HG02943 (cell line): ENCODE measurements at regions not wholly inside any gene's neighbourhood (a gene's known extent, or its start where the extent isn't known, plus 50 kb on each side); places are given as distances from the start of the nearest gene placed in this dataset.
A peak's percentile ranks its signal among the peaks of the same experiment; 100 is the strongest.
"Not testable (repeated sequence)": the region's sequence is repeated elsewhere in the genome, so short reads cannot be mapped to it uniquely, and the experiment has no call there.

ENCODE experiments used
- ATAC-seq: cut with Tn5 transposase; IDR thresholded peaks from one replicate; pipeline ENCODE4 v1.9.1; 2021; ENCODE audit warnings: mild to moderate bottlenecking, low read depth, moderate library complexity; ENCODE audit not compliant: unreplicated experiment

DNA sequence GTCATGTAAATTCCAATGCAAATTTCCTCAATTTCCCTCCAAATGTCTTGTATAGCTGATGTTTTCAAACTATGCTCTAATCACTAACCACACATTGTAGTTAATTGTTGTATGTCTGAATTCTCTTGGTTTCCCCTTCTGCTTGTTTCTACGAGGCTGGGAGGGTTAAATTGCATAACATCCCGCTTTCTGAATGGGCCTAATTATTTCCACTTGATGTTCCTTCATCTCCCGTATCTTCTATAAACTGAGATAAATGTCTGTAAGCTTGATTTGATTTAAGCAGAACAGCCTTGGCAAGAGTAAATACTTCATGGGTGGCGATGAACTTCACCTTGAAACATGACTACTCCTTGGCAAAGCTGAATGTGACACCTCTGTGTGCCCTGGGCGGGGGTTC lies 72.2 kb downstream of the SERINC2 start:
- ATAC-seq, result no peak

DNA sequence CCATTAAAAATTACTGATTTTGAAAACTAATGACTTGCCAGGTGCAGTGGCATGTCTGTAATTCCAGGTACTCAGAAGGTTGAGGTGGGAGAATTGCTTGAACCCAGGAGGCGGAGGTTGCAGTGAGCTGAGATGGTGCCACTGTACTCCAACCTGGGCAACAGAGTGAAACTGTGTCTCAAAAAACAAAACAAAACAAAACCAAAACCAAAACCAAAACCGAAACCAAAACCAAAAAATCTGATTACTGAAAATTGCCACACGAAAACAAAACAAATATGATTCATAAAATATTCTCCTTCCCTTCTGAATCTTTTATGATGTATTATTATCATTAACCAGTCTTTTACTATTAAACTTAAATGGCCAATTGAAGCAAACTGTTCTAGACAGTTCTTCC lies 74.1 kb downstream of the SERINC2 start:
- no peak for ATAC-seq

DNA sequence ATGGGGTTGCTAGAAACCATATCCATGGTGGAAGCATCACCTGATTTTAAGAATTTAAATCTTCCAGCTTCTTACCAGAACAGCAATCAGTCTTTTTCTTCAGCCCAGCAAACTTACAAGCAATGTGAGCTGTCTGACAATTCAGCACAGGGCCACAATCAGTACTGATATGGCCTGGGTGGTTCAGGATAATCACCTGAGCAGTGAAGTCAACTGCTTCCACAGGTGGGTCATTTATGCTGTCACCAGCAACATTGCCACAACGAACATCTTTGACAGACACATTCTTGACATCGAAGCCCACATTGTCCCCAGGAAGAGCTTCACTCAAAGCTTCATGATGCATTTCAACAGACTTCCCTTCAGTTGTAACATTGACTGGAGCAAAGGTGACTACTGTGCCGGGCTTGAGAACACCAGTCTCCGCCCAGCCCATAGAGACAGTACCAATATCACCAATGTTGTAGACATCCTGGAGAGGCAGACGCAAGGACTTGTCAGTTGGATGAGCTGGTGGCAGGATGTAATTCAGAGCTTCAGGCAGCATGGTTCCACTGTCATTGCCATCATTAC lies 74.8 kb downstream of the SERINC2 start:
- ATAC-seq, result no peak

DNA sequence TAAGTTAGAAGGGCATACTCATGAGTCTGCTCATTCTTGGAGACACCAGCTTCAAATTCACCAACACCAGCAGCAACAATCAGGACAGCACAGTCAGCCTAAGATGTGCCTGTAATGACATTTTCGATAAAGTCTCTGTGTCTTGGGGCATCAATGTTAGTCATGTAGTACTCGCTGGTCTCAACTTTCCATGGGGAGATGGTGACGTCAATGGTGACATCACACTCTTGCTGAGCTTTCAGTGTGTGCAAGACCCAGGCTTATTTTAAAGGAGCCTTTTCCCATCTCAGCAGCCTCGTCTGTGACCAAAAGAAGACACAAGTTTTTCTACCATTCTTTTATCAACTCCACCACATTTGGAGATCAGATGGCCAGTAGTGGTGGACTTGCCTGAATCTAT lies 75.5 kb downstream of the SERINC2 start:
- no peak for ATAC-seq

DNA sequence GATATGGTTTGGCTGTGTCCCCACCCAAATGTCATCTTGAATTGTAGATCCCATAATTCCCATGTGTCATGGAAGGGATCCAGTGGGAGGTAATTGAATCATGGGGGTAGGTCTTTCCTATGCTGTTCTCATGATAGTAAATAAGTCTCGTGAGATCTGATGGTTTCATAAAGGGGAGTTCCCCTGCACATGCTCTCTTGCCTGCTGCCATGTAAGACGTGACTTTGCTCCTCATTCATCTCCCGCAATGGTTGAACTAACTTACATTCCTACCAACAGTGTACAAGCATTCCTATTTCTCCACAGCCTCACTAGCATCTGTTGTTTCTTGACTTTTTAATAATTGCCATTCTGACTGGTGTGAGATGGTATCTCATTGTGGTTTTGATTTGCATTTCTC lies 76.6 kb downstream of the SERINC2 start:
- not testable (repeated sequence) for ATAC-seq

DNA sequence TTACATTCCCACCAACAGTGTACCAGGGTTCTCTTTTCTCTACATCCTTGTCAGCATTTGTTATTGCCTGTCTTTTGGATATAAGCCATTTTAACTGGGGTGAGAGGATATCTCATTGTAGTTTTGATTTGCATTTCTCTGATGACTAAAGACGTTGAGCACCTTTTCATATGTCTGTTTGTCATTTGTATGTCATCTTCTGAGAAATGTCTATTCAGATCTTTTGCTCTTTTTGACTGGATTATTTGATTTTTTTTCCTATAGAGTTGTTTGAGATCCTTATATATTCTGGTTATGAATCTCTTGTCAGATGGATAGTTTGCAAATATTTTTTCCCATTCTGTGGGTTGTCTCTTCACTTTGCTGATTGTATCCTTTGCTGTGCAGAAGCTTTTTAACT lies 77.6 kb downstream of the SERINC2 start:
- not testable (repeated sequence) for ATAC-seq

DNA sequence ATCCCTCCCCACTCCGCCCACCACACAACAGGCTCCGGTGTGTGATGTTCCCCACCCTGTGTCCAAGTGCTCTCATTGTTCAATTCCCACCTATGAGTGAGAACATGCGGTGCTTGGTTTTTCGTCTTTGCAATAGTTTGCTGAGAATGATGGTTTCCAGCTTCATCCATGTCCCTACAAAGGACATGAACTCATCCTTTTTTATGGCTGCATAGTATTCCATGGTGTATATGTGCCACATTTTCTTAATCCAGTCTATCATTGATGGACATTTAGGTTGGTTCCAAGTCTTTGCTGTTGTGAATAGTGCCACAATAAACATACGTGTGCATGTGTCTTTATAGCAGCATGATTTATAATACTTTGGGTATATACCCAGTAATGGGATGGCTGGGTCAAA lies 81.0 kb upstream of the TINAGL1 start:
- ATAC-seq, result not testable (repeated sequence)

DNA sequence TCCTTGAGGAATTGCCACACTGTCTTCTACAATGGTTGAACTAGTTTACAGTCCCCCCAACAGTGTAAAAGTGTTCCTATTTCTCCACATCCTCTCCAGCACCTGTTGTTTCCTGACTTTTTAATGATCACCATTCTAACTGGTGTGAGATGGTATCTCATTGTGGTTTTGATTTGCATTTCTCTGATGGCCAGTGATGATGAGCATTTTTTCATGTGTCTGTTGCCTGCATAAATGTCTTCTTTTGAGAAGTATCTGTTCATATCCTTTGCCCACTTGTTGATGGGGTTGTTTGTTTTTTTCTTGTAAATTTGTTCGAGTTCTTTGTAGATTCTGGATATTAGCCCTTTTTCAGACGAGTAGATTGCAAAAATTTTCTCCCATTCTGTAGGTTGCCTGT lies 80.5 kb upstream of the TINAGL1 start:
- ATAC-seq, result not testable (repeated sequence)

DNA sequence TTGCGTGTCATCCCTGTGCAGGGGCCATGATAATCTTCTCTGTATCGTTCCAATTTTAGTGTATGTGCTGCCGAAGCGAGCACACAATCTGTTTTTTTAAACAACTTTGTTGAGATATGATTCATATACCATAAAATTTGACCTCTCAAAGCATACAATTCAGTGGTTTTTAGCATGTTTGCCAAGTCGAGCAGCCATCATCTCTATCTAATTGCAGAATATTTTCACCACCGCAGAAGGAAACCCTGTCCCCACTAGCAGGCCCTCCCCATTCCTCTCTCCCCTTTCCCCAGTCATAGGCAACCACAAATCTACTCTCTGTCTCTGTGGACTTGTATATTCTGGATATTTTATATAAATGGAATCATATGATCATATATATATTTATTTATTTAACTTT lies 78.7 kb upstream of the TINAGL1 start:
- ATAC-seq, result no peak

DNA sequence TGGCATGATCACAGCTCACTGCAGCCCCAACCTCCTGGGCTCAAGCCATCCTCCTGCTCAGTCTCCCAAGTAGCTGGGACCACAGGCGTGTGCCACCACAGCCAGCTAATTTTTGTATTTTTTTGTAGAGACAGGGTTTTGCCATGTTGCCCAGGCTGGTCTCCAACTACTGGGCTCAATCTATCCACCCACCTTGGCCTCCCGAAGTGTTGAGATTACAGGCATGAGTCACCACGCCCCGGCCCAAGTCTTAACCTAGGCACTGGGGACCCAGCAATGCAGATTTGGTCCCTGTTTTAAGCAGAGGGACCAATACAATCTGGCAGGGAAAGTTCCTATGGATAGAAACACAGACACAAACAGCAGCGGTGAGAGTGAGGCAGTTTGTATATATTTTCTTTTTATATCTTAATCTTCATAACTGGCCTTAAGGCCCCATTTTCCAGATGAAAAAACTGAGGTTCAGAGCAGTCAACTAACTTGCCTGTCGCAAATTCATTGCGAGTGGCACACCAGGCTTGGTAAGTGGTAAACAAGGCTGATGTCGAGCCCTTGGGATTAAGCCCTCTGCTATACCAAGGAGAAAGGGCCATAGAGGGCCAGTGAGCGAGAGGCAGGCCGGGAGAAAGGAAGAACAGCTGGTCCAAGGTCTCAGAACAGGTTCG lies 77.8 kb upstream of the TINAGL1 start:
- ATAC-seq, result no peak

DNA sequence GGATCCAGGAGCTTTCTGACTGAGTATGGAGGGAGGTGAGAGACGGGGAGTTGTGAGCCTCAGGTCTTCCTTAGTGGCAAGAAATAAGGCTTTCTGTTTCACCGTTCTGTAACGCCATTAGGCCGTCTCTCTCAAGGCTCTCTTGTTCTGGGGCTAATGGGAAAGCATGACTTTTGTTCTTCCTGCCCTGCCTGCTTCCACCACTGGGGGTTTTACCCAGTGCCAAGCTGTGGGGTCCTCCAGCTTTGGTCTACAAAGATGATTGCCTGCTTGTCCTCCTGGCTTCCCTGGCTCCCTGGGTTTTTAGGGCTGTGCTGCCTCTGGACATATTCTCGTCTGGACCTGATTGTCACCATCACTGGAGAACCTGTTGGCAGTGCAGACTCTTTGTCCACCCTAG lies 74.8 kb upstream of the TINAGL1 start:
- ATAC-seq, result no peak

DNA sequence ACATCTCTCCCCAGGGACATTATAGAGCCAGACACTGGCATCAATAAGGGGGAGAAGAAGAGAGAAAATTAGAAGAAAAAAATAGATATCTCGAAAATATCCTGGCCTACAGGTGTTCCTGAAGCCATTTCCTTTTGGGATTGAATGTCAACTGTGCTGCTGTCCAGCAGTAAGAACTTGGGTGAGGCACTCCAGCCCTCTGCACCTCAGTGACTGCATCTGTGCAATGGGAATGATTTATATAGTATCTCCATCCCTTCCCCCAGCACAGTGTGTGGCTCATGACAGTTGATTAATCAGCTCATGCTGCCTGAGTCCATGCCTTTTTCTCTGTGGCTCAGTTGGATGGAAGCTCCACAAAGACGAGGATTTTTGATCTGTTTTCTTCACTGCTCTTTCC lies 74.1 kb upstream of the TINAGL1 start:
- ATAC-seq, result no peak

DNA sequence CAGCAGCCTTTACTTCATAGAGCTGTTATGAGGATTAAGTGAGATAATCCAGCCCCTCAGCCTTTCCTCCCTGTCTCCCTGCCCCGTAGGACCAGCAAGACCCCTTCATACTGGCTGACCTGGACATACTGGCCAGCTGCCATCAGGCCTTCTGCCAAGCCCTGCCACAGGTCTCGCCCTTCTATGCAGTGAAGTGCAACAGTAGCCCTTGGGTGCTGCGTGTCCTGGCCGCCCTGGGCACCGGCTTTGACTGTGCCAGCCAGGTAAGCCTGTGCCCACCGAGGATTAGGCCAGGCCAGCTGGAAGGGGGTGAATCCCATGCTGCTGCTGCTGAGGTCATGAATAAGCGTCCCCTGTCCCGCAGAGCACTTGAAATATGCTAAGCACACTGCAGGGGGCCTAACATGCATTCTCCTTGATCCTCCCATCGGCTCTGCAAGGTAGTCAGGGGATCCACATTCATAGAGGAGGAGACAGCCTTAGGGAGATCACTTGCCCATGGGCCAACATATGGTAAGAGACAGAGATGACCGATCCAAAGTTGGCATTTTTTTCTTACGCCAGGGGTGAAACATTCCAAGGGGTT lies 73.3 kb upstream of the TINAGL1 start:
- no peak for ATAC-seq

DNA sequence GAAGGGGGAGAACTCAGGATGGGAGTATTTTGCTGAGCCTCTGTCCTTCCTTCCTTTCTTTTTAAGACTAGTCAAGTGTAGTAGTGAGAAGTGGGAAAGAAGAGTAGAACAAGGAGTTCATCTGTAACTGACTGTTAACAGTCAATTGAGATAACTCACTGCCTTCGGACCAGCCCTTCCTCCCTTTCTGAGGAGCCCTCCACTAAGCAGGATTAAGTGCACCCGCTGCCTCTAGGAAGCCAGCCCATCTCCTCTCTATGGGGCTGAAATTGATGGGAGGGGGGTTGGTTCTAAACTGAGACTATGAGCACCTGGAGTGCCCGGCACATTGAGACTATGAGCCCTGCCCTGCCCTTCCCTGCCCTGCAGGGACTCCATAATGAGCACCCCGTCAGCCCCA lies 72.7 kb upstream of the TINAGL1 start:
- ATAC-seq, result no peak

DNA sequence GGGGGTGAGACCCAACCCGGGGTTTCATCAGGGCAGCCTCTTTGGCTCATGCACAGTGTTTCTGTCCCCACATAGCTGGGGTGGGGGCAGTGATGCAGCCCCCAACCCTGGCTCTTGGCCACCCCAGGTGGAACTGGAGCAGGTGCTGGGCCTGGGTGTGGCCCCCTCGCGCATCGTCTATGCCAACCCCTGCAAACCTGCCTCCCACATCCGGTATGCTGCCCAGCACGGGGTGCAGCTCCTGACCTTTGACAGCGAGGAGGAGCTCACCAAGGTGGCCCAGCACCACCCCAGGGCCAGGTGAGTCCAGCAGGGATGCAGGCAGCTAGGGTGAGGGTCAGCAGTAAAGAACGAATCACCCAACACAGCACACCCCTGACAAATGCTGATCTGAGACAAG lies 72.3 kb upstream of the TINAGL1 start:
- no peak for ATAC-seq

DNA sequence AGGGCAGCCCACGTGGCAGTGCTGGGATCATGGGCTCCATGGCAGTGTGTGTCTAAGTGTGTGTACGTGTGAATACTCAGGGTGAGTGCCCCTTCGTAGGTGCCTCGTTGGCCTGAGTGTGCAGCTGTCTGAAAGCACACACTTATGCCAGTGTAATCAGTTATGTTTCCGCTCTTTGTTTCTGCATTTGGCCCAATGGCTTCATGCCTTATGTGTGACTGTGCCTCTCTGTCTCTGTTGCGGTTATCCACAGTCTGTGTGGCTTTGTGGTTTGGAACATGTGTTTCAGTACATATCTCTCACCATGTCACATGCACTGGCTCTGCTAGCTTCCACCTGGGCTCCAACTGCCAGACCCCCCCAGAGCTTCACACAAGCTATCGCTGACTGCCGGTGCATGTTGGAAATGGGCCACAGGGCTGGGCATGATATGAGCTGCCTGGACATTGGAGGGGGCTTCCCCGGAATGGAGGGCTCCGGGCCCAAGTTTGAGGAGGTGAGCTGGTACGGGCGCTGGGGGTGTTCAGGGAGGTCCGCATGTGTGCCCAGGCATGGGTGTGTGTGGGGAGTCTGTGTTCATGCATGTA lies 70.3 kb upstream of the TINAGL1 start:
- peak; percentile 49 for ATAC-seq

DNA sequence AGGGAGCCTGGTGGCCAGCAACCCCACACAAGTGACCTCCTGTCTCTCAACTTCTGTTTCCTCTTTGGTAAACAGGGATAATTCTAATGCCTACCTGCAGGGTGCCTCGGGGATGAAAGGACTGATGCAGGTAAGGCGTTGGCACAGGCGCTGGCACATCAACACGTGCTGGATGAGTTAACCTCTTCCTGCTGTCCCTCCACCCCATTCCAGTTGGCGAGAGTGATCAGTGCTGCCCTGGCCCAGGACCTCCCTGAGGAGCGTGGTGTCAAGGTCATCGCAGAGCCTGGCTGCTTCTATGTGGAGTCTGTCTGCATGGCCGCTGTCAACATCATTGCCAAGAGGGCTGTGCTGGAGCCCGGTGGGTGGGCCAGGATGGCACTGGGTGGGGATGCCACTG lies 69.1 kb upstream of the TINAGL1 start:
- no peak for ATAC-seq

DNA sequence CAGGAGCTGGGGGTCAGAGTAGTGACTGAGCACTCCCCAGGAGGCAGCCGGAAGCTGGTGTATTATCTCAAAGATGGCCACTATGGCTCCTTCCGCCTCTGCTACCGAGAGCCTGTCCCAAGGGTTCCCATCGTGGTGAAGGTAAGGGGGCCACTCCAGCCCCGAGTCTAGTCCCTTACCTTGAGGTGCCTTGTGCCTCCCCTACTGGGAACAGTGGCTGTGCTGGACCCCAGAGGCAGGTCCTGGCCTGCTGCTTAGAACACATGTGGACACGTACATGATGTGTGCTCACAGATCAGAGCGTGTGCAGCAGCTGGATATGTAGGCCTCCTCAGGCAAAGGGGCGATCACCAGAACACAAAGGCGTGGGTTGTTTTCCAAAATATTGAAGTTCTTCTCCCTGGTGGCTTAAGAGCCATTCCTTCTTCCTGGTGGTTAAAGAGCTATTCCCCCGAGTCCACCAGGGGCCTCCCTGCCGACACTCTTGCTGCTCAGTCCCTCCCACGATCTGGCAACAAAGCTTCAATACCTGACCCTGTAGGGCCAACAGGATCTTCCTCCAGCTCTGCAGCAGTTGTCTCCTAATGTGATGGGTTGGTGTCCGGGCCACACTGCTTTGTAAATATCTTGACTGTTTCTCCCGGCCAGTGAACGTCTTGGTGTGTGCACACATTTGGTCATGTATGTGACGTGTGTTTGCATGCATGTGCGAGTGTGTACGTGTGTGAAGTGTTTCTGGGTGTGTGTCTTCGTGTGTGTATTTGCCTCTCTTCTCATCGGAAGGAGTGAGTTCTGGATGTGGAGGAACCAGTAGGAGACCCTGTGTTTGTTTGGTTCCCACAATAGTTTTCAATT lies 68.4 kb upstream of the TINAGL1 start:
- ATAC-seq, result no peak

DNA sequence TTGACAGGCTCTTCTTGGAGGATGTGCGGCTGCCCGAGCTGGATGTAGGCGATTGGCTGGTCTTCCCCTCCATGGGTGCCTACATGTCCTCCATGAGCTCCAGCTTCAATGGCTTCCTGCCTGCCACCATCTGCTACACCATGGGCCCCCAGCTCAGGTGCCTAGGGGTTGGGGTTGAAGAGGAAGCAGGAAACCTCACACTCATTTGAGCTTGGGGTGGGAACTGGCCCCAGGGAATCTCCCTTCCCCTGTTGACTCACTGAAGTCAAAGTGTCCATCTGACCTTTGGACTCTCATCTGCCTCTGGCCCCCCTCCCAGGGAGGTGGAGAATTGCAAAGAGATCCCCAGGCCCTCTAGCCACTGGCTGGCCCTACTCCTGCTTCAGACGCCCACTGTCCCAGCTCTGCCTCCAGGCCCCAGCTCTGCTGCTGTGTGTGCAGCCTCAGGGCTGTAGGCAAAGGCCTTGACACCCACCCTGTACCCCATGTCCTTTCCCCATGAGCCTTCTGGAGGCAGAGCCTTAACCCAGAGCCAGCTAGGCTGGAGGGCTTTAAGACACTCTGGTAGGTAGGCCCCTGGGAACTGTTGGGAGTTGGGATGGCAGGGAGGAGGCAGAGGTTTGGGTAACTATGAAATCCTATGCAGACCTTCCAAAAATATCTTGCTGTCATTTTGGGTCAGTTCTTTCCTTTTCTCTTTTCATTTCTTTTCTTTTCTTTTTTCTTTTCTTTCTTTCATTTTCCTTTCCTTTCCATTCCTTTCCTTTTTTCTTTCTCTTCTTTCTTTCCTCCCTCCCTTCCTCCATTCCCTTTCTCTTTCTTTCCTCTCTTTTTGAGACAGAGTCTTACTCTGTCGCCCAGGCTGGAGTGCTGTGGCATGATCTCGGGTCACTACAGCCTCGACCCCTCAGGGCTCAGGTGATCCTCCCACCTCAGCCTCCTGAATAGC lies 66.9 kb upstream of the TINAGL1 start:
- ATAC-seq, result peak; percentile 42

DNA sequence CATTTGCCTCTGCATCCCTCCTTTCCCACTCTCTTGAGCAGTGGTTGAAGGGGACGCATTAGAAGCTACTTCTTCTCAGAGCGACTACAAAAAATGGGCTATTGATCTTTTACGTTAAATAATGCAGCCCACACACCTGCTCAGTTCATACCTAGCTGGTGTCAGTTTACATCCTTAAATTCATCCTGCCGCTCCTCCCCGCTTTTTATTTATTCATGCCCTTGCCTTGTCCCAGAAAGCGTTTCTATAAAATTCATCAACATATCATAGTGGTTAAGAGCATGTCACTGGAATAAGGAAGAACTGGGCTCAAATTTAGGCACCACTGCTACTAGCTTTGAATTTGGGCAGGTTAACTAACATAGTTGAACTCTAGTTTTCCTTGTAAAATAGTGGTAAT lies 66.0 kb upstream of the TINAGL1 start:
- ATAC-seq, result no peak
